CD14-positive monocyte (primary cell): ENCODE measurements at regions not wholly inside any gene's neighbourhood (a gene's known extent, or its start where the extent isn't known, plus 50 kb on each side); places are given as distances from the start of the nearest gene placed in this dataset.

Experiments
- DNase-seq, 3 donors: peaks; one replicate each; pipeline ENCODE4 v3.0.0-alpha.2; 2011 to 2022
- H2AFZ ChIP-seq: 2 replicates; pipeline ENCODE4 v1.6.0; 2012; ENCODE audit warnings: mild to moderate bottlenecking, low read depth, low read length, inconsistent platforms; ENCODE audit not compliant: insufficient read depth, poor library complexity, severe bottlenecking
- H3K27ac ChIP-seq, 2 donors: 1 replicate in 1 of 2; 2 replicates in 1 of 2; pipeline ENCODE4 v1.5.1; 2012 to 2013; ENCODE audit warnings: low read length in 2 of 2, control low read depth in 1 of 2, inconsistent platforms in 1 of 2, low read depth in 1 of 2, mild to moderate bottlenecking in 1 of 2
- H3K27me3 ChIP-seq, 2 donors: one replicate each; pipeline versions ENCODE4 v1.6.0 to v1.6.1; 2011 to 2013; ENCODE audit warnings: low read length in 2 of 2; ENCODE audit not compliant: control insufficient read depth in 2 of 2, insufficient read depth in 2 of 2
- H3K36me3 ChIP-seq, 2 donors: replicated peaks in 1 of 2; 1 replicate in 1 of 2; 2 replicates in 1 of 2; pipeline versions ENCODE4 v1.5.1 to v1.6.1; 2012 to 2013; ENCODE audit warnings: low read length in 2 of 2, control low read depth in 1 of 2, inconsistent platforms in 1 of 2, mild to moderate bottlenecking in 1 of 2; ENCODE audit not compliant: insufficient read depth in 2 of 2, control insufficient read depth in 1 of 2
- H3K4me1 ChIP-seq, 2 donors: 1 replicate in 1 of 2; 2 replicates in 1 of 2; pipeline versions ENCODE4 v1.5.1 to v1.6.1; 2012 to 2013; ENCODE audit warnings: low read length in 2 of 2, control low read depth in 1 of 2, inconsistent platforms in 1 of 2, mild to moderate bottlenecking in 1 of 2, moderate library complexity in 1 of 2; ENCODE audit not compliant: insufficient read depth in 2 of 2, control insufficient read depth in 1 of 2
- H3K4me2 ChIP-seq: replicated peaks from 2 replicates; pipeline ENCODE3; 2012; ENCODE audit warnings: low read length, moderate library complexity, mild to moderate bottlenecking; ENCODE audit not compliant: poor library complexity, severe bottlenecking; ENCODE audit errors: extremely low read depth
- H3K4me3 ChIP-seq, 3 experiments: fragments of 200-600 bp in 1 of 3; sonication (generic) in 1 of 3; replicated peaks in 1 of 3; 1 replicate in 2 of 3; 2 replicates in 1 of 3; pipeline ENCODE4 v1.5.1; 2011 to 2013; ENCODE audit warnings: low read length in 3 of 3, mild to moderate bottlenecking in 3 of 3, control low read depth in 2 of 3, low read depth in 2 of 3, inconsistent platforms in 1 of 3, moderate library complexity in 1 of 3
- H3K79me2 ChIP-seq: 2 replicates; pipeline ENCODE4 v1.6.0; 2012; ENCODE audit warnings: mild to moderate bottlenecking, control low read depth, inconsistent platforms, low read length, moderate library complexity; ENCODE audit not compliant: insufficient read depth
- H3K9ac ChIP-seq: 2 replicates; pipeline ENCODE4 v1.6.0; 2017; ENCODE audit warnings: low read length, mild to moderate bottlenecking; ENCODE audit not compliant: insufficient read depth, poor library complexity, severe bottlenecking
- H3K9me3 ChIP-seq, 2 donors: replicated peaks in 1 of 2; 1 replicate in 1 of 2; 2 replicates in 1 of 2; pipeline versions ENCODE4 v1.5.1 to v1.6.1; 2012 to 2013; ENCODE audit warnings: low read length in 2 of 2, control low read depth in 1 of 2; ENCODE audit not compliant: control insufficient read depth in 1 of 2, insufficient read depth in 1 of 2
- H4K20me1 ChIP-seq: 2 replicates; pipeline ENCODE4 v1.6.0; 2012; ENCODE audit warnings: mild to moderate bottlenecking, low read length, control low read depth, moderate library complexity; ENCODE audit not compliant: insufficient read depth
- H3K27ac Mint-ChIP-seq, 7 donors: one replicate each; pipeline ENCODE4 v1.8.0; 2020; ENCODE audit warnings: mild to moderate bottlenecking in 7 of 7, mixed read lengths in 7 of 7, moderate library complexity in 6 of 7, inconsistent platforms in 2 of 7
- H3K27me3 Mint-ChIP-seq, 3 donors: one replicate each; pipeline ENCODE4 v1.8.0; 2021 to 2022; ENCODE audit warnings: low read depth in 3 of 3, mild to moderate bottlenecking in 3 of 3, mixed read lengths in 3 of 3, moderate library complexity in 3 of 3, inconsistent platforms in 1 of 3
- H3K36me3 Mint-ChIP-seq, 2 donors: one replicate each; pipeline ENCODE4 v1.8.0; 2020; ENCODE audit warnings: mixed read lengths in 2 of 2, inconsistent platforms in 1 of 2, mild to moderate bottlenecking in 1 of 2
- H3K4me1 Mint-ChIP-seq: one replicate; pipeline ENCODE4 v1.8.0; 2020; ENCODE audit warnings: mild to moderate bottlenecking, mixed read lengths
- H3K4me3 Mint-ChIP-seq, 2 donors: one replicate each; pipeline ENCODE4 v1.8.0; 2020; ENCODE audit warnings: mild to moderate bottlenecking in 2 of 2, mixed read lengths in 2 of 2, moderate library complexity in 1 of 2
- H3K9me3 Mint-ChIP-seq, 7 donors: one replicate each; pipeline ENCODE4 v1.8.0; 2020 to 2022; ENCODE audit warnings: mixed read lengths in 7 of 7, mild to moderate bottlenecking in 6 of 7, moderate library complexity in 6 of 7, inconsistent platforms in 2 of 7
- WGBS: methylation state at CpG from one replicate; pipeline ENCODE4 v1.1.5; 2013; ENCODE audit warnings: missing lambda C conversion rate; ENCODE audit not compliant: insufficient coverage; 5-methylcytosine and 5-hydroxymethylcytosine counted together
- intact Hi-C, 2 donors: fragments of 100-400 bp; cut with micrococcal nuclease; formaldehyde crosslinking; loops; one replicate each; pipeline versions ENCODE4 v1.15.0 to v1.15.1; 2023
- TF ChIP-seq, protein P1 (sequence below): fragments of 200-600 bp; IDR thresholded peaks from one replicate; pipeline ENCODE4 v1.8.0; 2022; ENCODE audit warnings: antibody characterized with exemption, mild to moderate bottlenecking

DNA sequence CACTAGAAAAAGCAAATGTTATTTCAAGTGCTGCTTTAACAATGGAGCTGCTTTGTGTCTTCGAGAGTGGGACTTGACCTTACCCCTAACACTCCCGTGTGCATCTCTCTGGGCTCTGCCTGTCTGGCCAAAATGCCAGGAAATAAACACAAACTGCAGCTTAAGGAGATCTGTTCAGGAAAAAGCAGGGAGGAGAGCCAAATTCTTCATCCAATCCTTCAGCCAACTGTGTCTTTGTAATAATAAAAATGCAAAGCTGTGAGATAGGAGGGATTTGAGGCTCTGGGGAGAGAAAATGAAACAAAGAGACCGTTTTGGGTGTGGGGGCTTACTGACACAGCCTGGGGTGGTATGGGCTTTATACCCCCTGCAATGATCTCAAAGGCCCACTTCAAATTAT lies 85.8 kb upstream of the WSCD2 start:
- H3K4me1 Mint-ChIP-seq, result peaks cover 24% of the 10 kb centered on the region
- H3K9me3 Mint-ChIP-seq, result peaks cover 1 to 19% (median 9%) of the 10 kb centered on the region in 7 donors
- H3K9me3 ChIP-seq, result peaks cover 0 to 8% of the 10 kb centered on the region in 2 donors
- H3K27ac Mint-ChIP-seq, result no peak overlapping the region
- intact Hi-C loops, result no loop called here
- H3K36me3 Mint-ChIP-seq, result no peaks in the 10 kb centered on the region
- no peaks in the 10 kb centered on the region for H3K36me3 ChIP-seq
- no peak overlapping the region for H3K27ac ChIP-seq
- peaks cover 17 to 37% (median 32%) of the 10 kb centered on the region in 3 donors for H3K27me3 Mint-ChIP-seq
- 100% methylated on average over 1 of the region's 3 CpGs for WGBS
- no peak overlapping the region for H3K4me2 ChIP-seq
- H4K20me1 ChIP-seq, result no peaks in the 10 kb centered on the region
- no peaks in the 10 kb centered on the region for H3K79me2 ChIP-seq
- no peak overlapping the region for H2AFZ ChIP-seq
- H3K4me1 ChIP-seq, result peaks cover 16 to 18% of the 10 kb centered on the region in 2 donors
- no peak for DNase-seq
- H3K27me3 ChIP-seq, result peaks cover 7 to 21% of the 10 kb centered on the region in 2 donors
- no peak overlapping the region for H3K4me3 ChIP-seq
- no peak overlapping the region for H3K9ac ChIP-seq
- H3K4me3 Mint-ChIP-seq, result no peak overlapping the region
- TF ChIP-seq, protein P1, sequence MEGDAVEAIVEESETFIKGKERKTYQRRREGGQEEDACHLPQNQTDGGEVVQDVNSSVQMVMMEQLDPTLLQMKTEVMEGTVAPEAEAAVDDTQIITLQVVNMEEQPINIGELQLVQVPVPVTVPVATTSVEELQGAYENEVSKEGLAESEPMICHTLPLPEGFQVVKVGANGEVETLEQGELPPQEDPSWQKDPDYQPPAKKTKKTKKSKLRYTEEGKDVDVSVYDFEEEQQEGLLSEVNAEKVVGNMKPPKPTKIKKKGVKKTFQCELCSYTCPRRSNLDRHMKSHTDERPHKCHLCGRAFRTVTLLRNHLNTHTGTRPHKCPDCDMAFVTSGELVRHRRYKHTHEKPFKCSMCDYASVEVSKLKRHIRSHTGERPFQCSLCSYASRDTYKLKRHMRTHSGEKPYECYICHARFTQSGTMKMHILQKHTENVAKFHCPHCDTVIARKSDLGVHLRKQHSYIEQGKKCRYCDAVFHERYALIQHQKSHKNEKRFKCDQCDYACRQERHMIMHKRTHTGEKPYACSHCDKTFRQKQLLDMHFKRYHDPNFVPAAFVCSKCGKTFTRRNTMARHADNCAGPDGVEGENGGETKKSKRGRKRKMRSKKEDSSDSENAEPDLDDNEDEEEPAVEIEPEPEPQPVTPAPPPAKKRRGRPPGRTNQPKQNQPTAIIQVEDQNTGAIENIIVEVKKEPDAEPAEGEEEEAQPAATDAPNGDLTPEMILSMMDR, result no peak

DNA sequence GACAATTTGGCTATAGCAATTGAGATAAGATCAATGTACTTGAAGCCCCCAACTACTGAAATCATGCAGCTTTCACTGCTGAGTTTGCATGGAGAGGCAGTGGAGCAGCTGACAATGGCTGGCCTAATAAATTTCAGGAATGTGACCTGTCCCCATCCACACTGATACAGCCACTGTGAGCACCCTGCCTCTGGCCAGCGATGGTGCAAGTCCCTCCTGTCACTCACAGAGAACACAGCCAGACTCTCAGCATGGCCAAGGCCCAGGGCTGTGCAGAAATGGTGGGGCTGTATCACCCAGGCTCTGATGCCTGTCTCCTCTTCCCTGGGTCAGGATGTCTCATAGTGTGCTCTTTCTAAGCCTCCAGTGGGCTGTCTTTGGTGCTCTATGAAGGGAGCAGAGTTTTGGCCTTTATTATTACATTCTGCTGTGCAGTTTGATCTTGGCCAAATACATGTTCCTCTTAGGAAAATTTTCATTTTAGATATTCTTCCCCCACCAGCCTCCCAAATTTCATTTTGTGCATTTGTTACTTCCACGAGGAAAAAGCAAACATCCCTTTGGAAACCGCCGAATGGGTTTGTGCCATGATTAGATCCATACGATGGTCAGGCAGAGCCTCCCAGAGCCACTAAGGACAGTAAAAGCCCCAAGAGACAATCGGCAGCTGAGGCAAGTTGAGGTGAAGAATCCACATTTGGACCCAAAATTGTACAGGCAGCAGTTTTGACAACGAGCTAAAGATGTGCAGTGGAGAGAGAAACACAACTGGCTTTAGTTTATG lies 85.1 kb upstream of the WSCD2 start:
- TF ChIP-seq, protein P1, result no peak
- H3K9me3 Mint-ChIP-seq, result peaks cover 1 to 19% (median 9%) of the 10 kb centered on the region in 7 donors
- no peak overlapping the region for H3K4me2 ChIP-seq
- no peak overlapping the region for H3K27ac ChIP-seq
- peaks cover 25% of the 10 kb centered on the region for H3K4me1 Mint-ChIP-seq
- peaks cover 16 to 18% of the 10 kb centered on the region in 2 donors for H3K4me1 ChIP-seq
- peaks cover 17 to 42% (median 34%) of the 10 kb centered on the region in 3 donors for H3K27me3 Mint-ChIP-seq
- H3K27ac Mint-ChIP-seq, result no peak overlapping the region
- H2AFZ ChIP-seq, result no peak overlapping the region
- no peak overlapping the region for H3K4me3 Mint-ChIP-seq
- no peaks in the 10 kb centered on the region for H3K36me3 ChIP-seq
- peaks cover 9 to 26% of the 10 kb centered on the region in 2 donors for H3K27me3 ChIP-seq
- intact Hi-C loops, result no loop called here
- WGBS, result 88% methylated on average over 5 of the region's 7 CpGs
- H3K79me2 ChIP-seq, result no peaks in the 10 kb centered on the region
- no peaks in the 10 kb centered on the region for H4K20me1 ChIP-seq
- peaks cover 0 to 8% of the 10 kb centered on the region in 2 donors for H3K9me3 ChIP-seq
- no peaks in the 10 kb centered on the region for H3K36me3 Mint-ChIP-seq
- DNase-seq, result no peak
- H3K9ac ChIP-seq, result no peak overlapping the region
- no peak overlapping the region for H3K4me3 ChIP-seq
